Endodermal cell (in vitro differentiated cells): ENCODE measurements at regions not wholly inside any gene's neighbourhood (a gene's known extent, or its start where the extent isn't known, plus 50 kb on each side); places are given as distances from the start of the nearest gene placed in this dataset.
A peak's percentile ranks its signal among the peaks of the same experiment; 100 is the strongest.
"Not testable (repeated sequence)": the region's sequence is repeated elsewhere in the genome, so short reads cannot be mapped to it uniquely, and the experiment has no call there.

Experiments used
- DNase-seq: peaks from one replicate; pipeline ENCODE4 v3.0.0-alpha.2; 2017
- H3K27ac ChIP-seq: 2 replicates; pipeline ENCODE4 v1.5.1; 2013; ENCODE audit warnings: mild to moderate bottlenecking, low read depth, low read length, moderate library complexity
- H3K27me3 ChIP-seq: 2 replicates; pipeline ENCODE4 v1.6.1; 2013; ENCODE audit warnings: mild to moderate bottlenecking, low read length, moderate library complexity; ENCODE audit not compliant: insufficient read depth, control insufficient read depth, poor library complexity, severe bottlenecking
- H3K36me3 ChIP-seq: 2 replicates; pipeline ENCODE4 v1.7.0; 2013; ENCODE audit warnings: mild to moderate bottlenecking, low read length, moderate library complexity; ENCODE audit not compliant: control insufficient read depth, insufficient read depth
- H3K4me1 ChIP-seq: one replicate; pipeline ENCODE4 v1.7.0; 2013; ENCODE audit warnings: low read length; ENCODE audit not compliant: control insufficient read depth, insufficient read depth
- H3K4me3 ChIP-seq: 2 replicates; pipeline ENCODE4 v1.5.1; 2013; ENCODE audit warnings: mild to moderate bottlenecking, low read length, moderate library complexity
- H3K9ac ChIP-seq: 2 replicates; pipeline ENCODE4 v1.6.1; 2013; ENCODE audit warnings: mild to moderate bottlenecking, low read length, moderate library complexity; ENCODE audit not compliant: poor library complexity, severe bottlenecking; ENCODE audit errors: extremely low read depth
- H3K9me3 ChIP-seq: 2 replicates; pipeline ENCODE4 v1.6.1; 2013; ENCODE audit warnings: mild to moderate bottlenecking, low read length, moderate library complexity; ENCODE audit not compliant: control insufficient read depth
- H3K27ac Mint-ChIP-seq: 2 replicates; pipeline ENCODE4 v1.8.0; 2020; ENCODE audit warnings: mixed read lengths
- H3K27me3 Mint-ChIP-seq: 2 replicates; pipeline ENCODE4 v1.8.0; 2021; ENCODE audit warnings: mild to moderate bottlenecking, mixed read lengths; ENCODE audit not compliant: insufficient read depth
- H3K36me3 Mint-ChIP-seq: 2 replicates; pipeline ENCODE4 v1.8.0; 2020; ENCODE audit warnings: low read depth, mixed read lengths
- H3K4me1 Mint-ChIP-seq: 2 replicates; pipeline ENCODE4 v1.8.0; 2020; ENCODE audit warnings: mixed read lengths
- H3K4me3 Mint-ChIP-seq: 2 replicates; pipeline ENCODE4 v1.8.0; 2020; ENCODE audit warnings: mild to moderate bottlenecking, moderate library complexity, mixed read lengths
- H3K9me3 Mint-ChIP-seq: 2 replicates; pipeline ENCODE4 v1.8.0; 2020; ENCODE audit warnings: mild to moderate bottlenecking, mixed read lengths
- WGBS, 2 experiments: methylation state at CpG; one replicate each; pipeline versions ENCODE4 v1.1.5 to v1.1.7; 2013; ENCODE audit warnings: missing lambda C conversion rate in 2 of 2, mixed read lengths in 1 of 2; ENCODE audit not compliant: insufficient coverage in 1 of 2, insufficient read length in 1 of 2; 5-methylcytosine and 5-hydroxymethylcytosine counted together
- TF ChIP-seq, protein P1 (sequence below): fragments of 200-600 bp; sonication (generic); conservative IDR thresholded peaks from 2 replicates; pipeline ENCODE4 v1.5.0; 2021; ENCODE audit warnings: antibody characterized with exemption, mild to moderate bottlenecking

DNA sequence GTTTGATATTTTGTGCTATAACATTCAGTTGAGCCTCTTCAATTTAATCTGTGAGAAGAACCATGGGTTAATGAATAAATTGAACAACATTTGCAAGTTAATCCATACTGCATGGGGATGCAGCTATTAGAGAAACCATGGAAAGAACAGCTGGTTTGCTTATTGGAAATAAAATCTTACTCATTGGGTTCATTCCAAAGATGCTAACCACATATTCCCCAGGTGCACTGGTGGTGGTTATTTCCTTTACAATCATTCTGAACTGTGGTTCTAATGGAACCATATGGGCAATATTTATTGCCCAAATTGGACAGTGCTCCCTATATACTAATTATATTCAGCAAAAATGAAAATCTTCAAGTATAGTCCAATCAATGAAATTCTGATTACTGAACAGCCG is 1200.4 kb upstream of the CDH2 start:
- H3K4me3 ChIP-seq, result no peak overlapping the region
- no peaks in the 10 kb centered on the region for H3K27me3 ChIP-seq
- WGBS, 2 experiments, result no CpG with 5 or more reads among the region's 1 CpG
- DNase-seq, result no peak
- H3K36me3 ChIP-seq, result no peaks in the 10 kb centered on the region
- no peaks in the 10 kb centered on the region for H3K36me3 Mint-ChIP-seq
- no peaks in the 10 kb centered on the region for H3K27me3 Mint-ChIP-seq
- no peak overlapping the region for H3K9ac ChIP-seq
- H3K4me1 Mint-ChIP-seq, result no peaks in the 10 kb centered on the region
- H3K9me3 ChIP-seq, result peaks cover 17% of the 10 kb centered on the region
- H3K9me3 Mint-ChIP-seq, result peaks cover 17% of the 10 kb centered on the region
- no peaks in the 10 kb centered on the region for H3K4me1 ChIP-seq
- H3K27ac ChIP-seq, result no peak overlapping the region
- TF ChIP-seq, protein P1, sequence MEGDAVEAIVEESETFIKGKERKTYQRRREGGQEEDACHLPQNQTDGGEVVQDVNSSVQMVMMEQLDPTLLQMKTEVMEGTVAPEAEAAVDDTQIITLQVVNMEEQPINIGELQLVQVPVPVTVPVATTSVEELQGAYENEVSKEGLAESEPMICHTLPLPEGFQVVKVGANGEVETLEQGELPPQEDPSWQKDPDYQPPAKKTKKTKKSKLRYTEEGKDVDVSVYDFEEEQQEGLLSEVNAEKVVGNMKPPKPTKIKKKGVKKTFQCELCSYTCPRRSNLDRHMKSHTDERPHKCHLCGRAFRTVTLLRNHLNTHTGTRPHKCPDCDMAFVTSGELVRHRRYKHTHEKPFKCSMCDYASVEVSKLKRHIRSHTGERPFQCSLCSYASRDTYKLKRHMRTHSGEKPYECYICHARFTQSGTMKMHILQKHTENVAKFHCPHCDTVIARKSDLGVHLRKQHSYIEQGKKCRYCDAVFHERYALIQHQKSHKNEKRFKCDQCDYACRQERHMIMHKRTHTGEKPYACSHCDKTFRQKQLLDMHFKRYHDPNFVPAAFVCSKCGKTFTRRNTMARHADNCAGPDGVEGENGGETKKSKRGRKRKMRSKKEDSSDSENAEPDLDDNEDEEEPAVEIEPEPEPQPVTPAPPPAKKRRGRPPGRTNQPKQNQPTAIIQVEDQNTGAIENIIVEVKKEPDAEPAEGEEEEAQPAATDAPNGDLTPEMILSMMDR, result no peak
- no peak overlapping the region for H3K4me3 Mint-ChIP-seq
- H3K27ac Mint-ChIP-seq, result no peak overlapping the region

DNA sequence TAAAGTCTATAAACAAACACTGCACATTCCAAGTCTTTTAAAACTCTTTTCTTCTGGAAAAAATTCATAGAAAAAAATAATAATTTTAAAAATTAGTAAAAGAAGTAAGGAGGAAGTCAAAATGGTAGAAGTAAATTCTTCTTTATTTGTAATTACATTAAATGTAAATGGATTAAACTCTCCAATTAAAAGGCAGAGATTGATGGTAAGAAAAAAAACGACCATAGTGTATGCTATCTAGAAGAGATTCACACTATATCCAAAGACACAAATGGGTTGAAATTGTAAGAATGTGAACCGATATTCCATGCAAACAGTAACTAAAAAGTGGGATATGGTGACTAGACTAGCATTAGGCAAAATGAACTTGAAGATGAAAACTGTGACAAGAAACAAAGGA is 1196.1 kb upstream of the CDH2 start:
- Mint-ChIP-seq H3K4me1 (no peaks in the 10 kb centered on the region), H3K27ac (no peak overlapping the region), H3K9me3 (peaks cover 22% of the 10 kb centered on the region), H3K36me3 (no peaks in the 10 kb centered on the region), H3K27me3 (no peaks in the 10 kb centered on the region), H3K4me3 (no peak overlapping the region)
- peaks cover 17% of the 10 kb centered on the region for H3K9me3 ChIP-seq
- H3K27me3 ChIP-seq, result no peaks in the 10 kb centered on the region
- H3K27ac ChIP-seq, result no peak overlapping the region
- TF ChIP-seq, protein P1, result no peak
- H3K36me3 ChIP-seq, result no peaks in the 10 kb centered on the region
- WGBS, 2 experiments, result 100% methylated on average over 1 of the region's 2 CpGs; no CpG with 5 or more reads in 1 of the 2 experiments
- H3K9ac ChIP-seq, result no peak overlapping the region
- no peaks in the 10 kb centered on the region for H3K4me1 ChIP-seq
- H3K4me3 ChIP-seq, result peak overlapping the region; percentile 30
- no peak for DNase-seq

DNA sequence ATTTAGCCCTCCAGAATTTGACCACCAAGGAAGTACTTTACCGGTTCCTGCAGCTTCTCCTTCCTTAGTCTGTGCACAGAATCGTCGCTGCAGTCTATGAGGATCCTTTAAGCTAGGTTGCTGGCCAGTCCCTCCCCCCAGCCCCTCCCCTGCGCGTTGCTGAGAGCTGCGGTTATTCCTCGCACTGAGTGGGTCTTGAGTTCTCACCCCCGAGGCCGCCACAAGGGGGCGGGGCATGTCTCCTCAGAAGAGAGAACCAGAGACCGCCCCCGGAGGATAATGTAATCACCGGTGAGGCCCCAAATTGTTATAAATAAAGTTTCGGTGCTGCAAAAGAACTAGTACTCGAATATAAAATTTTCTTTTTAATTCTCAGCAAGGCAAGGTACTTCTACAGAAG is 1184.9 kb upstream of the CDH2 start:
- peaks cover 11% of the 10 kb centered on the region for H3K36me3 Mint-ChIP-seq
- H3K27me3 Mint-ChIP-seq, result no peaks in the 10 kb centered on the region
- peak overlapping the region; percentile 76 for H3K4me3 Mint-ChIP-seq
- Histone ChIP-seq H3K27me3 (no peaks in the 10 kb centered on the region), H3K36me3 (no peaks in the 10 kb centered on the region), H3K9ac (no peak overlapping the region), H3K27ac (no peak overlapping the region), H3K4me3 (no peak overlapping the region), H3K4me1 (no peaks in the 10 kb centered on the region), H3K9me3 (peaks cover 20% of the 10 kb centered on the region)
- TF ChIP-seq, protein P1, result peak; percentile 62
- H3K27ac Mint-ChIP-seq, result no peak overlapping the region
- 85 to 90% methylated on average over 8 to 15 of the region's 15 CpGs for WGBS, 2 experiments
- peaks cover 33% of the 10 kb centered on the region for H3K4me1 Mint-ChIP-seq
- peak; percentile 81 for DNase-seq
- H3K9me3 Mint-ChIP-seq, result peaks cover 19% of the 10 kb centered on the region

DNA sequence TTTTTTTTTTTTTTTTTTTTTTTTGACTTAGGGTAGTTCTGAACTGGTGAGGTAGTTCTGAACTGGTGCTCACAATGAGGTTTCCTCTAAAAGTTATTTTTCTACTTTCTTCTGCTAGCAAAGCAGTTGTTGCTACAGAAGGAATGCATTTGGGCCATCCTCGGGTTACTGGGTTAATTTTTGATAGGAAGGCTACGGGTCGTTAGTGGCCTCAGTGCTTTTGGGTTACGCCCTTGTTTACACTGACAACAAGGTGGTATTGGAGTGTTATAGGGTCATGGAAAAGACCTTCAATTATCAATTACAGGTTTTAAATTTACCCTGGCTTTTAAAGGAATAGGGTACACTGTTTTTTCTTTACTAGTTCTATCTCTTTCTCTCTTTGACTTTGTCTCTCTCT is 1183.7 kb upstream of the CDH2 start:
- Mint-ChIP-seq H3K4me1 (peaks cover 33% of the 10 kb centered on the region), H3K9me3 (peaks cover 27% of the 10 kb centered on the region), H3K27ac (peak overlapping the region; percentile 15), H3K4me3 (peak overlapping the region; percentile 76), H3K36me3 (peaks cover 23% of the 10 kb centered on the region)
- H3K27ac ChIP-seq, DNase-seq, H3K27me3 ChIP-seq, H3K27me3 Mint-ChIP-seq, H3K9ac ChIP-seq, H3K36me3 ChIP-seq, H3K4me3 ChIP-seq, H3K4me1 ChIP-seq: not testable (repeated sequence)
- H3K9me3 ChIP-seq, result peaks cover 25% of the 10 kb centered on the region
- WGBS, 2 experiments, result 96% methylated on average over 4 of the region's 4 CpGs; no CpG with 5 or more reads in 1 of the 2 experiments

DNA sequence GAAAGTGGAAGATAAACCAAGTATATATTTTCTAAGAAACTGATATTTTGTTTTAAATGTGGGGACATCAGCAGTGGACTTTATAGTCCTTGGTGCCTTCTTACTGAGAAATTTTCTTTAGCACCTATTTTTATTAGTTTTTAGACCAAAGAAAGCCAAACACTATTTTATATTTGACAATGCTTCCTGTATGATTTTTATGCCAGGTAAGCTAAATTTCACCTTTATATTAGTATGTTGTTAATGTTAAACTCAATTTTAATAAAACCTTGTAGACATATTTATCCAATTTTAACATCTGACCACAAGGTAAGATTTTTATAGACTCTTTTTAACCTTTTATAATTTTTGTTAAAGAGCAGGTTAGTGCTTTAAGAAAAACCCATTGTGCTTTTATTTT is 1182.3 kb upstream of the CDH2 start:
- not testable (repeated sequence) for DNase-seq, H3K4me3 ChIP-seq, H3K4me1 ChIP-seq, H3K27me3 ChIP-seq, H3K27ac Mint-ChIP-seq, H3K27me3 Mint-ChIP-seq, H3K36me3 ChIP-seq, H3K9ac ChIP-seq, H3K27ac ChIP-seq
- Mint-ChIP-seq H3K4me1 (peaks cover 33% of the 10 kb centered on the region), H3K36me3 (peaks cover 32% of the 10 kb centered on the region), H3K4me3 (peak overlapping the region; percentile 76), H3K9me3 (peaks cover 36% of the 10 kb centered on the region)
- peaks cover 40% of the 10 kb centered on the region for H3K9me3 ChIP-seq
